Medulla oblongata (tissue), 1 donor: ENCODE measurements at regions not wholly inside any gene's neighbourhood (a gene's known extent, or its start where the extent isn't known, plus 50 kb on each side); places are given as distances from the start of the nearest gene placed in this dataset.

Source experiments
- DNase-seq: peaks from one replicate; pipeline ENCODE4 v3.0.0-alpha.2; 2015; ENCODE audit errors: extremely low spot score

DNA sequence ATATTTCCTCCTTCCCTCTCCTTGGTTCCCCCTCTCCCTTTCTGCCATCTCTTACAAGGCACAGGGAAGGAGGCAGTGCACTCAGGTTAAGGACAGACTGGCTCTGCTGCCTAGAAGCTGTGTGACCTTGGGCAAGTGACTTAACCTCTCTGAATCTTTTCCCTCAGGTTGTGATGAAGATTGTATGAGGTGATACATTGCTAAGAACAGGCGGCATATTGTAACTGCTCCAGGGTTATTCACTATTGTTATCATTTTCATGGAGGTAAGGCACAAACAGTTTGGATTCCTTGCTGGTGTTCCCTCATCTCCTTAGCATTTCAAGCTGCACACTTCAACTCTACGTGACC, 126.6 kb upstream of the CXCR4 start:
- DNase-seq: no peak

DNA sequence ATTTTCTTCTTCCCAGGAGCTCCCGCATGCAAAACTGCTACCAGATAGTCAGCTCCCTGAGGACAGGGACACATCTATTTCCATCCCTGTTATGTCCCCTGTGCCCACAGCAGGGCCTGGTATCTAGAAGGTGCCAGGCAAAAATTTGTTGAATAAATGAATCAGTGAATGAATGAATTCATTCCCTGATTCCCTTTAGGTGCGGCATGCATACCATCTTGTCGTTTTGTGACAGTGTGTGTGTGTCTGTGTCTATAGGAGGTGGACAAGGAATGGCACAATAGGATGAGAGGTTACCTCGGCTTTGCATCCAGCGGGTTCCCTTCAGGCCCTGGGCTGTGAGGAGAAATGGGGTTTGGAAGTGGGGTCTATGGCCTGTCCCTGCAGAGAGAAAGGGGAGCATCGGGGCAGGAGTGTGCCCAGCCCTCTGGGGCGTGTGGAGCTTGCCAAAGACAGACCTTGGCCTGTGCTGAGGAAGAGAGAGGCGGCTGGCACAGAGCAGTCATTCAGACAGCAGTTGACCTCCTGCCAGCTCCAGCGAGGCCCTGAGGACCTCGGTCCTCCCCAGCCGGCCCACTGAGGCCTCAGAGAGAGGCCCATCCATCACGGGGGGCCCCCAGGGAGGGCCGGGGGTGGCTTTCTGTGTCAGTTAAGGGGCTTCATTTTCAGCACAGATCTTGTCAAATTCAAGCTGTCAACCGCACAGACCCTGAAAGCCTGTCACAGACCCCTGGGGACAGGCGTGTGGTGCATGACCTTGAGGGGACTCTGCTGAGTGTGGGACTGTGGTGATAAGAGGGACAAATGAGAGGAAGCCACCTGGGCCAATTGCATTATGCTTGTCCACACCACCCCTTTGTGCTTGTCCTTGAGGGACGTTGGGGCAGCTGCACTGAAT, 125.9 kb upstream of the CXCR4 start:
- peak; percentile 54 for DNase-seq

- no peak for DNase-seq
Measured at GRCh38 chr2:136242687-136243277, 124.8 kb upstream of the CXCR4 start.

GRCh38 chr2:136242100-136242499, 124.2 kb upstream of the CXCR4 start:
- no peak for DNase-seq

- no peak for DNase-seq
Measured at GRCh38 chr2:136239079-136239685, 121.2 kb upstream of the CXCR4 start.

DNA sequence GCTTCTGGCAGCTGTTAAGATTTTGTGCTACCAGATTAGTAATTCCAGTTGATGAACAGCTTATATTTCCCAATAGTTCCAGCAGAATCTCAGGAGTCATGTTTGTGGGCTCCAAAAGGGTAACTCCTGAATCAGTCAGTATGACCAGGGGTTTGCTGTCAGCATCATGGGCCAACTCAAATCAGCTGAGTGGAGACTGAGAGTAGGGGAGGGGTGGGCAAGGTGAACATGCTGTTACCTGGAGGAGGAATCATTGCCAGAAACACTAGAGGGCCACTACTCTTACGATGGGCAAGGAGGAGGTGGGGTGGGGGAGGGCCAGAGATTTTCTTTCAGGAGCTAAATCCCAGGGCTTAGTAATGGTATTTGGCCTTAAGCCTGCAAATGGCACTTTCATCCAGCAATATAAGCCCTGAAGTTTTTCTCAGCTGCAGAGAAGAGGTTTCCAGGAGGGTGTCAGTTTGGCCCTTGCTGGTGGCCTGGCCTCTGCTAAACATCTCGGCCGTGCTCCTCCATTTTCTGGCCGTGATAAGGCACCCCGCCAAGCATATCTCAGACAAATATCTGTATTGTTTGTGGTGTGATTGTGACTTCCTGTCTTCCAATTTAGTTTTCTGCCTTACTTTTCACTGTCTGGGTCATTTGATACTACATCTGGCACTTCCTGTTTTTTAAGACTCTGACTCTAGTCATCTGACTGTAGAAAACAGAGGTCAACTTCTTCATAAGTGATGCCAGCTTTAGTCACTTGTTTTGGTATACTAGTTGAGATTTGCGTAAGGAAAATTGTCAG, 120.5 kb upstream of the CXCR4 start:
- peak; percentile 89 for DNase-seq

- no peak for DNase-seq
Measured at GRCh38 chr2:136236019-136236418, 118.1 kb upstream of the CXCR4 start.

DNA sequence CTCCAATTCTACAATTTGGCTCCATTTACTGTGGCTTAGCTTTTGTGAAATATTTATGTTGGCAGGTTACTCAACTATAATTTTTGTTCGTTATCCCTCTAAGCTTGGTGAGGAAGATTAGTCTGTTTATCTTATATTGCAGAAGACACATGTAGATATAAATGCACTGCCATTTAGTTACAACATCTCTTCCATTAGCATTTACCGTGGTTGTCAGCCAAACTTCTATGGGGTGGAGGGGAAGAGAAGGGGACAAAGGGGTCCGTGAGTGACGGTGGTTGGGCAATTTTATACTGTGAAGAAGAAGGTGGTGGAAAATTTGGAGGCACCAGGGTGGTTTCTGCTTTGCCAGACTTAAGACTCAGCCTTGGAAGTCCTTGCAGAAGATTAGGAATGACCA, 117.6 kb upstream of the CXCR4 start:
- DNase-seq: no peak

GRCh38 chr2:136234261-136234660, 116.3 kb upstream of the CXCR4 start:
- DNase-seq: no peak

DNA sequence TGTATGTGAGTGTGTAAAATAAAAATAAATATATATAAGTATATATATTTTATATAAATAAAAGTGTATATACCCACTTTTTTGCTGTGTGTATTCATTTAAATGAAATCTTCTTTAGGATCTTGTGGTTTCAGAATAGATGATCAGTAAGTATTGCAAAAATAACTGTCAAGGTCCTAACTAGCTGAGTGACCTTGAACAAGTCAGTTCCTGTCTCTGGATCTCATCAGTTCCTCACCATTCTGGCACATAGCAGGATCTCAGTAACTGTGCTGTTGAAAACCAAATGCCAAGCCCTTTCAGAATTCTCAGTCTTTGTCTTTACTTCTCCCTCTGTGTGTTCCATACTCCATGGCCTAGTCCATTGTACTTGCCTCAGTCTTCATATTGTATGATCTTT, 115.3 kb upstream of the CXCR4 start:
- DNase-seq: no peak

GRCh38 chr2:136232456-136233172, 114.7 kb upstream of the CXCR4 start:
- DNase-seq: no peak

- no peak for DNase-seq
Measured at GRCh38 chr2:136230464-136230863, 112.5 kb upstream of the CXCR4 start.

DNA sequence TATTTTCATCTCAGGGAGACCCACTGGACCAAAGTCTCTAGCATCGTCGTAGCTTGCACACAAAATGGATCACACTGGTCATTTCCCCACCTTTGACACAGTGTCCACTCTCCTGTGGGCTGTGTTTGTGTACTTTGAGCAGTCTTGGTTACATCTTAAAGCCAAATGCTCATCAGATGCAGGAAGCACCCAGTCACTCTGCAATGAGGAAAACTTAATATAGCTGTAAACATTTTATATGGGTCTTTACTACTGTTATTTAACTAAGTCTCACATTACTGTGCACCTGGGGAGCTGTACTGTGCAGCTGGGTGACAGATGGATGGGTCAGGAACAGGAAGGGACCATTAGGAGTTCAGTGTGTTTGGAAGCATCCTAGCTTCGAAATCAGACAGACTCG, 109.0 kb upstream of the CXCR4 start:
- no peak for DNase-seq

DNA sequence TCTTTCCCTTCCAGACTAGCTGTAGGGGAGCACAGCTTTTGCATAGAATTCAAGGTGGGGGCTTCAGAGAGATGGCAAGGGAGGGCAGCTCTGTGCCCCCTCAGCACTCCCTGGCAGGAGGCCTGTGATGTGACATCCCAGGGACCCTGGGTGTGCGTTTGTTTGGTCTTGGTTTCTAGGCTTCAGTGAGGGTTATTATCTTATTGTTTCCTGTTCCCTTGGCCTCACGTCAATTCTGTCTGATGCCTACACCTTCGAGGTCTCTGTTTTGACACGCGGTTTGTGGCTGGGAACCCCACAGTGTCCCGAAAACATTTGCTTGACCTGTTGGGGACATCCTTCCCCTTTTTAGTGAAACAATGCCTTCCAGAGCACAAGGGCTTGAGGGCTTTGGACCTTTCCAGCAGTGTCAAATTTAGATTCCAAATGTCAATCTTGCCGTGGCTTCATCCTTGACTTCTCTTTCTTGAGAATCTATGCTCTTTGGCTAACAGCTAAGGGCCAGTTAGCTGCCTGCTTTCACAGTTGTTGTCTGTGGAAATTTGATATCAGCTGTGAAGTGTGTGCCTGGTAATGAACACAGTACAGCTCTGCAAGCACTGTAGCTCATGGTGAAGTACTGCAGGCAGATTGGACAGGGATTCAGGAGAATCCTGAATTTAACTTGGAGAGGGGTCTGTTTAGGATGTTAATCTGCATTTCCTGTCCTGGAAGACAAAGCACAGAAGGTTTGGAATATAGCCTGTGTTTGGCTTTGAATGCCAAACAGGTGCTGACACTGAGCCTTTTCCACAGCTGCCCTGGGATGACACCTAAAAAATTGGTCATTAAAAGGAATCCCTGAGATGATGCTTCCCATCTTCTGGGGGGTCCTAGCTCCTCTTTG, 108.2 kb upstream of the CXCR4 start:
- peak; percentile 56 for DNase-seq

DNA sequence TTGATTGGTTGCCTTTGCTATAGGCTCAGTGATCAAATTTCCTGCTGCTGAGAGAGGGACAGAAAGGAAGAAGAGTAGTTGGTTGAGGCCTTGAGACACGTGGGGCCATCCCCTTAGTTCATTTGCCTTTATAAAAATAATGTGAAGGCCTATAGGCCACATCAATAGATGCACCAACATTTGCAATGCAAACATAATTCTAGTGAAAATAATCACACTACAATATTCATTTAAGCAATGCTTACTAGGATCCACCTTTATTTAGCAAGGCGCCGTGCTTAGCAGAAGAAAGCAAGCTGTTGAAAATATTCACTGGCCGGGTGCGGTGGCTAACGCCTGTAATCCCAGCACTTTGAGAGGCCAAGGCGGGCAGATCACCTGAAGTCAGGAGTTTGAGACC, 105.3 kb upstream of the CXCR4 start:
- DNase-seq: no peak

DNA sequence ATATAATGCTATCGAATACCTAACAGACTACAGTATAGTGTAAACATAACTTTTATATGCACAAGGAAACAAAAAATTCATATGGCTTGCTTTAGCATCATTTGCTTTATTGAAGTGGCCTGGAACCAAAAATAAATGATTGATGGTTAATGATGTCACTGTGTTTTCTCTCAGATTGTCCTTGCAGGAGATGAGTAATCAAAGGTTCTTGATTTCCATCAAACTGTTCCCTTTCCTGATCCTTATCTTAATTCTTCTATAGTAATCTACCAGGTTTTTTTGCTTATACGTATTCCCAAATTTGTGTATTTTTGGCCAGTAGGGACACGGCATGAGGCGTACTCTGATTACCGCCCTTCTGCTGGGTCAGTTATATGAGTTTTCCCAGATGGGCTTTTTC, 104.9 kb upstream of the CXCR4 start:
- DNase-seq: no peak

- no peak for DNase-seq
Measured at GRCh38 chr2:136221026-136221425, 103.1 kb upstream of the CXCR4 start.

- DNase-seq: no peak
Measured at GRCh38 chr2:136219963-136220362, 102.0 kb upstream of the CXCR4 start.

- DNase-seq: no peak
Measured at GRCh38 chr2:136219341-136219740, 101.4 kb upstream of the CXCR4 start.

GRCh38 chr2:136217996-136218395, 100.0 kb upstream of the CXCR4 start:
- no peak for DNase-seq
